ENCODE measurements at regions not wholly inside any gene's neighbourhood (a gene's known extent, or its start where the extent isn't known, plus 50 kb on each side); places are given as distances from the start of the nearest gene placed in this dataset.

GRCh38 chr4:13209600-13209999 lies 274.5 kb downstream of the RAB28 start:
- TF ChIP-seq, protein P1, sequence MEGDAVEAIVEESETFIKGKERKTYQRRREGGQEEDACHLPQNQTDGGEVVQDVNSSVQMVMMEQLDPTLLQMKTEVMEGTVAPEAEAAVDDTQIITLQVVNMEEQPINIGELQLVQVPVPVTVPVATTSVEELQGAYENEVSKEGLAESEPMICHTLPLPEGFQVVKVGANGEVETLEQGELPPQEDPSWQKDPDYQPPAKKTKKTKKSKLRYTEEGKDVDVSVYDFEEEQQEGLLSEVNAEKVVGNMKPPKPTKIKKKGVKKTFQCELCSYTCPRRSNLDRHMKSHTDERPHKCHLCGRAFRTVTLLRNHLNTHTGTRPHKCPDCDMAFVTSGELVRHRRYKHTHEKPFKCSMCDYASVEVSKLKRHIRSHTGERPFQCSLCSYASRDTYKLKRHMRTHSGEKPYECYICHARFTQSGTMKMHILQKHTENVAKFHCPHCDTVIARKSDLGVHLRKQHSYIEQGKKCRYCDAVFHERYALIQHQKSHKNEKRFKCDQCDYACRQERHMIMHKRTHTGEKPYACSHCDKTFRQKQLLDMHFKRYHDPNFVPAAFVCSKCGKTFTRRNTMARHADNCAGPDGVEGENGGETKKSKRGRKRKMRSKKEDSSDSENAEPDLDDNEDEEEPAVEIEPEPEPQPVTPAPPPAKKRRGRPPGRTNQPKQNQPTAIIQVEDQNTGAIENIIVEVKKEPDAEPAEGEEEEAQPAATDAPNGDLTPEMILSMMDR (IDR thresholded peaks at IDR 0.05) = no peak
- TF ChIP-seq EP300 (IDR thresholded peaks at IDR 0.05) = no peak
